Amniotic epithelial cell (primary cell): ENCODE measurements at regions not wholly inside any gene's neighbourhood (a gene's known extent, or its start where the extent isn't known, plus 50 kb on each side); places are given as distances from the start of the nearest gene placed in this dataset.
A peak's percentile ranks its signal among the peaks of the same experiment; 100 is the strongest.

Experiments used
- DNase-seq: peaks from one replicate; pipeline ENCODE4 v3.0.0-alpha.2; 2010; ENCODE audit warnings: low read depth

- no peak for DNase-seq
These were observed 1115.2 kb downstream of the TDRD15 start for GRCh38 chr2:22238967-22239366.

DNA sequence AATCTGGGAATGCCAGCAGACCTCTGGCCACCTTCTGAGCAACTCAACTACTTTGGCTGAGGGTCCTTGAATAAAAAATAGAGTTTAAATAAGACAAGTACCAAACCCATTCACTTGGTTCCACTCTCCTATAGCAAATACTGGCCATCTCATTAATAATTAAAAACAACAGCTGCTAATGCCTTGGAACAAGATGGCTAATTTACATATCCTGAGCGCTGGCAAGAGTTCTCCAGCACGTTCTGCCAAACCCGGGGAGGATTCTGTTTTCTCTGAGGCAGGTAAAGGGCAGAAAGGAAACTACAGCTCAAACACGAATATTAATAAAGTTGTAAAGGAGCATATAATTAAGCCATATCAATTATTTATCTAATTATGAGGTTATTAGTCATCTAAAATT lies 1123.7 kb downstream of the TDRD15 start:
- DNase-seq = no peak

GRCh38 chr2:22248851-22249250 lies 1125.1 kb downstream of the TDRD15 start:
- DNase-seq = no peak

DNA sequence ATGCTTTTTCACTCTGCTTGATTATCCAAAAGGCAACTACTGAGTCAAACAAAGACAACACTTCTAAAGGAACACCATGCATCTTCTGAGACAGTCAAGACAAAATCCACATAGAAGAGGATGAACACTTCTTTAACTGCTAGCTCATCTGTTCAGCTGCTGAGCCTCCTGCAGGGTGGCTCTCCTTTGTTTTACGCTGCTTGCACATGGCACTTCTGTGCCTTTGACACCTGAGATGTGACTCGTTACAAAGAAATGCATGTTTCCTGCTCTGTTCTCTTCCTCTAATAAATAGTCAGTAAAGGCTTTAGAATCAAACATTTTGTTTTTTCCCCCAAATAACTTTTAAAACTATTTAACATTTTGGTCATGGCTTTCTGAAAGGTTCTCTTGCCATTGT lies 1129.4 kb downstream of the TDRD15 start:
- DNase-seq = no peak

DNA sequence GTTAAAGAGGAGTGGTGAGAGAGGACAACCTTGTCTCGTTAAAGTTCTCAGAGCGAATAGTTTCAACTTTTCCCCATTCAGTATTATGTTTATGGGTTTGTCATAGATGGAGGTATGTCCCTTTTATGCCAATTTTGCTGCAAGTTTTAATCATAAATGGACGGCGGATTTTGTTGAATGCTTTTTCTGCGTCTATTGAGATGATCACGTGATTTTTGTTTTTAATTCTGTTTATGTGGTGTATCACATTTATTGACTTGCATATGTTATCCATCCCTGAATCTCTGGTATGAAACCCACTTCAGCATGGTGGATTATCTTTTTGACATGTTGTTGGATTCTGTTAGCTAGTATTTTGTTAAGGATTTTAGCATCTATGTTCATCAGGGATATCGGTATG lies 1123.8 kb upstream of the KLHL29 start:
- DNase-seq = no peak

DNA sequence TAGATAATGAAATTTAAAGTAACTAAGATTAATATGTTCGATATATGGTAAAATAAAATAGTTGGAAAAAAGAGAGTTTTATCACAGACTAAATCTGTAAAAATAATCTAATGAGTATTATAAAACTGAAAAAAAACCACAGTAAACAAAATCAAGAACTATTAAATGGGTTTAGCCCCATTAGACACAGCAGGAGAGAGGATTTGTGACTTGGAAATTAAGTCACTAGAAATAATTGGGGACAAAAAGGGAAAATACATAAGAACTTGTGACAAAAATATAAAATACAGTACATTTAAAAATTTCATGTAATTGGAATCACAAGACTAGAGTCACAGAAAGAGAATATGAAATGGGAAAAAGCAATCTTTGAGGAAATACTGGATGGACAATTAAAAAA lies 1114.6 kb upstream of the KLHL29 start:
- no peak for DNase-seq

- DNase-seq = no peak
These were observed 1111.1 kb upstream of the KLHL29 start for GRCh38 chr2:22273853-22274252.

DNA sequence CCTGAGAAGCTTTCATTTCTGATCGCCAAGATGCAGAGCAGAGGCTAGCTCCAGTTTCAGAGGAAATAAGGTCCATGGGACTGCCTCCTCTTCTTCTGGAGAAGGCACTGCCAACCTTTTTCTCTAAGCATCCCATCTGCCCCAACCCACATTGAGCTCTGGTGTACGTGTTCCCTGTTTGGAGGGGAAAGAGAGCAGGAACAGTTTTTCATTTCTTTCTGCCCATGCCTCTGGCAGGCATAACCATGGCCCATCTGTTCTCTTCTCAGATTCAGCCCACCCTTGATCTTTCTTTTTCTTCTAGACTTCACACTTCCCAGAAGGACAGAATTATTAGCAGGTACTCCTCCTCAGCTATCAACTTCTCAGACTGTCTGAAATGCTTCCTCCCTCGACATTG lies 1110.3 kb upstream of the KLHL29 start:
- DNase-seq = no peak

DNA sequence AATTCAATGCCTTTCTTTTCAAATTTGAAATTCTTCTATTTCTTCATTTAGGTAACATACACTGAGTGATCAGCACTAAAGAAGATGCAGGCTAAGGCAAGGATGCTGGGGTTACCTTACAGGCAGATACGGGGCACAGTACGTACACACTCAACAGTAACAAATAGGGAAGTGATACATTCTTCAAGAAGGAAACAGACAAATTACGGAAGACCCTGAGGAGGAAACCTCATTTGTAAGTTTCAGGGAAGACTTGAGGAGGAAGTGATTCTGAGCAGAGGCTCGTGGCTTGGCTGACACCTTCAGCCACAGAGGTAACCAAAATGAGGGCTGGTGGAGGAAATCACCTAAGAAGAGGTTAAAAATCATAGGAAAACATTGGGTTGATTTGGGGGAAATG lies 1108.3 kb upstream of the KLHL29 start:
- DNase-seq = no peak

DNA sequence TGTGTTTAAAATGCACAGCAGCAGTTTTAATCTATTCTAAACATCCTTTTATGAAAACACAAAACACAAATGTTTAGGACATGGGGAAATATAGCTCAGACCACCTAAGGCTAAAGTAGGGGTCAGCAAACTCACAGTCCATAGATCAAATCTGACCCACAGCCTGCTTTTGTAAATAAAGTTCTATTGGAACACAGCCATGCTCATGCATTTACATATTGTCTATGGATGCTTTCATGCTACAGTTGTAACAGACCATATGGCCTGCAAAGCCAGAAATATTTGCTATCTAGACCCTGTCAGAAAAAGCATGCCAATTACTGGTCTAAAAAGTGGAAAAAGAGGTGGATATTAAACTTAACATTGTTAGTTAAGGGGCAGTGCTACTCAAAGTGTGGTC lies 1105.4 kb upstream of the KLHL29 start:
- no peak for DNase-seq

GRCh38 chr2:22281033-22281432 lies 1103.9 kb upstream of the KLHL29 start:
- DNase-seq = peak; percentile 29

DNA sequence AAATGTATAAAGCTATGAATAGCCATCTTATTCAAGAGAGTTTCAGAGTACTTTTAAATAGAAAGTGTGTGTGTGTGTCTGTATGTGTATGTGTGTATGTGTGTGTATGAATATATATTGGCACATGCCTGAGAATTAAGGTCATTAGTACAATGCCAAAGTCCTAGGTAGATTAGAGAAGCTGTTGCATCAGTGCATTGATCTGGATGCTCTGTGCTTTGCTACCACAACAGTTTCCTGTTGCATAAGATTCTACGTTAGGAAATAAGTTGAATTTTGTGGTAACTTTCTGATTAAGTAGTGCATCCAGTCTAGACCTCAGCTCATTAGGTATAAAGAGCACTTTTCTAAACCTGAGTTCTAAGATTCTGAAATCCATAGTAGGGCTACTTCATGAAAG lies 1102.8 kb upstream of the KLHL29 start:
- peak; percentile 2 for DNase-seq

DNA sequence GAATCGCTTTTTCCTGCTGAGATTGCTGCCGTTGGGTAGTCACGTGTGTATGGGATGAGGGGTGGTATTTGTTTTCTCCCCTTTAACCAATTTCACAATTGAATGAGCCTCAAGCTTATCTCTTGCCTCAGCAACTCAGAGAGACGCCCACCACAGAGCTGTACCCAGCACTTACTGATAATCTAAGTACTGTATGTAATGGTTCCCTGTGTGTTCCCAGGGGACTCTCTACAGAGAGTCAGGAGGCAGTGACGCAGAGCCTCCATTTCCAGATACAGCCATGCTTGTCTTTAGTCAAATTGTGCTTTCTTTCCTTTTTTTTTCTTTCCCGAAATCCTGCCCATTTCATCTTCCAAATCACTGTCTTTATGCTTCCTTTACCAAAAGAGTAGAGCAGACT lies 1102.1 kb upstream of the KLHL29 start:
- no peak for DNase-seq

DNA sequence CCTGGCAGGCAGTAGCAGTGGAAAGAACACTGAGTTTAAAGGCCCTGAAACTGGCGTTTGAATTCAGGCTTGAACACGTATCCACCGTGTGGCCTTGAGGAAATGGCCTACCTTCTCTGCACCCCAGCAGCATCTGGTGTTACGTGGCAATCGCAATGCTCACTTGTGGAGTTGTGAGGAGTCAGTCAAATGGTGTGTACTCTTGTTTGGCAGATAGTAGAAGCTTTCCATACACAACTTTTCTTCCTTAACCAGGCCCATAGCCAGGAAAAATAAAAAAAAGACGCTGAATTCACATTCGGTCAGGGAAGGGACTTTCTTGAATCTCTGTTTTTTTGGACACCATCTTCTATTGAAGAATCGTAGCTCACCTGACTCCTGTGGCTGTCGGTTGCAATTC lies 1101.5 kb upstream of the KLHL29 start:
- no peak for DNase-seq

- DNase-seq = no peak
These were observed 1094.7 kb upstream of the KLHL29 start for GRCh38 chr2:22290302-22290701.

- no peak for DNase-seq
These were observed 1094.0 kb upstream of the KLHL29 start for GRCh38 chr2:22290909-22291473.

DNA sequence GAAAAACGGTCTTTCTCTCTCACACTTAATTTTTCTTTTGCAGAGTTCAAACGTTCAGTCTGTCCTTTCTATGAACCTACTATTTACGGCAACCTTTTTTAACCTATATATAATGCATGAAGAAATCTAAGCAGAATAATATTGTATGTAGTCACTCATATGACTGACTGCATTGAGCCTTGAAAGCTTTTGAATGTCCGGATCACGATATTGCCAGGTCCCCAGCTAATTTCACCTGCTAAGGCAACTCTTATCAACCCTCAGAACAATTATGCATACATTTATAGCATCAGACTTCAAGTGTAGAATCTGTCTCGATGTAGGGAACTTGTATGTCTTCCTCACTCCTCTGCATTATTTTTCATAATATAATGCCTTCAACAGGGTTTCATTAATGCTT lies 1083.8 kb upstream of the KLHL29 start:
- DNase-seq = no peak

DNA sequence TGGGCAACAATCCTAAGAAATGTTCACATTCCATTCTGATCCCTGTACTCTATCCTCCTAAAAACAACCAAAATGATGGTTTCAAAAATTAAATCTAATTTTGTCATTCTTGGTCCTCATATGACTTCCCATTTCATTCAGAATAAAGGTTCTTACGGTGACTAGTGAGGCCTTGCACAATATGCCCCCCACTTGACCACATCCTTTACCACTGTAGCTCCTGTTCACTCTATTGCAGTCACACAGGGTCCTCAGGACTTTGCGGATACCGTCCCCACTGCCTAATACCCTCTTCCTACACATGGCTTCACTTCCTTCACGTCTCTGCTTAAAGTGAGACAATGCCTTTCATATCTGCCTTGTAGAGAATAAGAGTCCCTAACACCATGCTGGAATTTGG lies 1058.7 kb upstream of the KLHL29 start:
- no peak for DNase-seq

GRCh38 chr2:22329211-22330154 lies 1055.5 kb upstream of the KLHL29 start:
- DNase-seq = no peak

DNA sequence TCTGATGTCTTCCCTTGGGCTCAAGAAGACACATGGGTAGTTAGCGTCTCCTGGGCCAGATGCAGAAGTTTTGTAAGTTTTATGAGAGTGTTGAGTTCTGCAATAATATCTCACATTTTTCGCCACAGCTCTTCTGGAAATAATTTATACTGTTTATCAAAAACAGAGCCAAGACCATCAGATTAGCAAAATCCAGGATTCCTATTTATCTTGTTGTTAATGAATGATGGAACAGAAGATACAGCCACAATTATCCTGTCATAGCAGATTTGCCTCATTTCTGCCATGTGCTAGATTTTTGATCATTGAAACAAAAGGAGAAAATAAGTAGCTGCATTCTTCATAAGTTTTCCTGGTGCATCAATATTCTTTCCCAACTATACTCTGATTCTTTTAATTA lies 1048.6 kb upstream of the KLHL29 start:
- DNase-seq = no peak

GRCh38 chr2:22340716-22341115 lies 1044.3 kb upstream of the KLHL29 start:
- no peak for DNase-seq

- DNase-seq = no peak
These were observed 1037.7 kb upstream of the KLHL29 start for GRCh38 chr2:22347306-22347705.

DNA sequence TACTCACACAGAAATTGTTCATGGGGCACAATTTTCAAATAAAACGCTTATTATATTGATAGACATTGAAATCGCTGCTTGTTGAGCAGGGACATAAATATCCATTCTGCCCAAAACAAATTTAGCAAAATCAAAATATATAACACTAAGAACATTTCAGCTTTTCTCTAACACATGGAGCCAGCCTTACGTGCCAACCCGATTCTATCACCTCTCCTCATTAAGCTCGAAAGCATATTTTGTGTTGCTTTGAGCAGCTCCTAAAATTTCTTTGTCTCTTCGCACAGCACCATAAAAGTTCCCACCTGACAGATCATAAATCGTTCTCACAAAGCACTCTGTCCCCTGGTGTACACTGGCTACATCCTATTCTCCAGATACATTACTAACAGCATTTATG lies 1034.4 kb upstream of the KLHL29 start:
- DNase-seq = no peak
